ENCODE measurements at regions not wholly inside any gene's neighbourhood (a gene's known extent, or its start where the extent isn't known, plus 50 kb on each side); places are given as distances from the start of the nearest gene placed in this dataset.
A peak's percentile ranks its signal among the peaks of the same experiment; 100 is the strongest.

GRCh38 chrX:65610481-65610880 is 57.0 kb upstream of the MSN start:
- Mint-ChIP-seq H3K4me1 (ENCODE audit: low read depth) (peaks cover 46% of the 10 kb centered on the region), H3K27ac (no peak overlapping the region), H3K4me3 (no peak overlapping the region), H3K36me3 (ENCODE audit: low read depth) (no peaks in the 10 kb centered on the region), H3K27me3 (peaks cover 6% of the 10 kb centered on the region), H3K9me3 (no peaks in the 10 kb centered on the region)
- DNase-seq: no peak

DNA sequence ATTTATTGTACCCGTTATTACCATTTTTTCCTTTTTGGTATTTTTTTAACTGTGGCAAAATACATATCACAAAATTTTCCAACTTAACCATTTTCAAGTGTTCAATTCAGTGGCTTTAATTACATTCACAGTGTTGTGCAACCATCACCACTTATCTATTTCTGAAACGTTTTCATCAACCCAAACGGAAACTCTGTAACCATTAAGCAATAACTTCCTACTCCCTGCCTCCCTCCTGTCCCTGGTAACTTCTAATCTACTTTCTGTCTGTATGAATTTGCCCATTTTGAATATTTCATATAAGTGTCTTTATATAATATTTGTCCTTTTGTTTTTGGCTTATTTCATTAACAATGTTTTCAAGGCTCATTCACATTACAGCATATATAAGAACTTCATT is 57.4 kb upstream of the MSN start:
- no peaks in the 10 kb centered on the region for H3K9me3 Mint-ChIP-seq
- peak overlapping the region; percentile 44 for H3K27ac Mint-ChIP-seq
- no peaks in the 10 kb centered on the region for H3K36me3 Mint-ChIP-seq (ENCODE audit: low read depth)
- no peak for DNase-seq
- peaks cover 51% of the 10 kb centered on the region for H3K4me1 Mint-ChIP-seq (ENCODE audit: low read depth)
- peaks cover 9% of the 10 kb centered on the region for H3K27me3 Mint-ChIP-seq
- H3K4me3 Mint-ChIP-seq: no peak overlapping the region

GRCh38 chrX:65609237-65609636 is 58.2 kb upstream of the MSN start:
- Mint-ChIP-seq H3K27me3 (peaks cover 13% of the 10 kb centered on the region), H3K4me1 (ENCODE audit: low read depth) (peaks cover 52% of the 10 kb centered on the region), H3K27ac (no peak overlapping the region), H3K4me3 (no peak overlapping the region), H3K9me3 (no peaks in the 10 kb centered on the region), H3K36me3 (ENCODE audit: low read depth) (no peaks in the 10 kb centered on the region)
- no peak for DNase-seq

DNA sequence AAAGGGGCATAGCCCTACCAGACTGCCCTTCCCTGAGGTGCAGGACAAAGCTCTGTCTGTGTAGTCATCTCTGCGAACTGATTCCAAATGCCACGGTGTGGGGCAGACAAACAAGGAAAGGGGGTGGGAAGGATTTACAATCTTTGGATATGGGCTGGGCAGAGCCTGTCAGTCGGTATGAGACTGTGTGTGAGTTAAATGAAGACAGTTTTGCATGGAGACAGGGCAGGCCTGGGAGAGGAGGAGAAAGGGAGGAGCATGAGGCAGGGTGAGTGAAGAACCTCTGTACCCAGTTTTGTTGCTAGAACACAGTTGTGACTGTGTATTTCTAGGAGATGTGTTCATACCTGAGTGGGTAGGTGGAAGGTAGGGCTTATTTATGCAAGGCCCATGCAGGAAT is 59.4 kb upstream of the MSN start:
- H3K36me3 Mint-ChIP-seq (ENCODE audit: low read depth): no peaks in the 10 kb centered on the region
- no peak for DNase-seq
- H3K4me3 Mint-ChIP-seq: no peak overlapping the region
- peaks cover 54% of the 10 kb centered on the region for H3K4me1 Mint-ChIP-seq (ENCODE audit: low read depth)
- H3K9me3 Mint-ChIP-seq: no peaks in the 10 kb centered on the region
- peaks cover 13% of the 10 kb centered on the region for H3K27me3 Mint-ChIP-seq
- no peak overlapping the region for H3K27ac Mint-ChIP-seq

GRCh38 chrX:65607070-65607742 is 60.2 kb upstream of the MSN start:
- peaks cover 61% of the 10 kb centered on the region for H3K4me1 Mint-ChIP-seq (ENCODE audit: low read depth)
- H3K4me3 Mint-ChIP-seq: peak overlapping the region; percentile 42
- peaks cover 13% of the 10 kb centered on the region for H3K27me3 Mint-ChIP-seq
- no peaks in the 10 kb centered on the region for H3K36me3 Mint-ChIP-seq (ENCODE audit: low read depth)
- no peaks in the 10 kb centered on the region for H3K9me3 Mint-ChIP-seq
- peak overlapping the region; percentile 87 for H3K27ac Mint-ChIP-seq
- DNase-seq: no peak

GRCh38 chrX:65602221-65602560 is 65.3 kb upstream of the MSN start:
- peaks cover 74% of the 10 kb centered on the region for H3K4me1 Mint-ChIP-seq (ENCODE audit: low read depth)
- H3K4me3 Mint-ChIP-seq: no peak overlapping the region
- no peaks in the 10 kb centered on the region for H3K9me3 Mint-ChIP-seq
- no peaks in the 10 kb centered on the region for H3K36me3 Mint-ChIP-seq (ENCODE audit: low read depth)
- DNase-seq: no peak
- H3K27ac Mint-ChIP-seq: peak overlapping the region; percentile 93
- H3K27me3 Mint-ChIP-seq: peaks cover 9% of the 10 kb centered on the region

DNA sequence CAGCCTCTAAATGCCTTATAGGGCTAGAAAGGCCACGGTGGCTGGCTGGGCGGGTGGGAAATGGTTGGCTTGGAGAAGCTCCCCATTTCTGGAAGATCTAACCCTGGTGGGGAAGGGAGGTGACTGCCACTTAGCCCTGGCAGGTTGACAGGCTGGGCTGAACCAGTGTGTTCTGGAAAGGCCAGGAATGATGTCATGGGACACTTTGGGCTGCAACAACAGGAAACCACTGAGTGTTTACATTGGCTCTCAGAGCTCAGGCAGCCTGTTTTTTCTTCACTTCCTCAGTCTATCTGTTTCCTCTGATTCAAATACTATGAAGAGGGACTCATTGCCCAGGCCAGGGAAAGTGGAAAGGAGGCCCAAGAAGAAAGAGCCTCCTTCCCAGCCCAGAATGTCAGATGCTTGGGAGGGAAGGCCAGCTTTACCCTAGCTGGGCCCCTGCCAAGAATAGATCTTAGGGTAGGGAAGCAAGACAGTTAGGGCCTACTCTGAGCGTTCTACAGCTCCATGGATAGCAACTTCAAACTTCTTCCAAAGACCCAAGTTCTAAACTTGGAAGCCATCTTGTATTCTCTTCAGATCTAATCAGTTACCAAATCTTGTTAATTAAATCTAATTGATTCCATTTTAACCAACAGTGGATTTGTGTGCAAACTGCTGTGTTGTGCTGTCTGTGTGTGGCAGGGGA is 65.8 kb upstream of the MSN start:
- H3K4me3 Mint-ChIP-seq: no peak overlapping the region
- peaks cover 9% of the 10 kb centered on the region for H3K27me3 Mint-ChIP-seq
- no peaks in the 10 kb centered on the region for H3K9me3 Mint-ChIP-seq
- no peaks in the 10 kb centered on the region for H3K36me3 Mint-ChIP-seq (ENCODE audit: low read depth)
- H3K27ac Mint-ChIP-seq: peak overlapping the region; percentile 93
- peaks cover 73% of the 10 kb centered on the region for H3K4me1 Mint-ChIP-seq (ENCODE audit: low read depth)
- peak; percentile 54 for DNase-seq

DNA sequence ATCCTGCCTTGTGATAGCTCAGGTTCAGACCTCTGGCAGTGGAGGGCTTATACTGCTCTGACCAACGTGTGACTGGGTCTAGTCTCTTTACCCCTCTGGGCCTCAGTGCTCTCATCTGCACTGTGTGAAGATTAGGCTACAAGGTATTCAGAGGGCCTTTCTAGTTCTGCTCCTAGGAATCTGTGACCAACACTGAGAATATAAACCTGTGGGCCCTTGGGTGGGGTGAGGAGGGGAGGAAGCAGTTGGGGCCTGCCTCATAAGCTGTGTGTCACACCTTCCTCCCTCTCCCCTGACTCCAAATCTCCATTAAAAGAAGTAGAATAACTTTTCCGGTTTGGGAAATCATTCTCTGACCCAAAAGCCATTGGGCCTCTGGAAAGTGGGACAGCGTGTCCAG is 66.3 kb upstream of the MSN start:
- Mint-ChIP-seq H3K9me3 (no peaks in the 10 kb centered on the region), H3K36me3 (ENCODE audit: low read depth) (no peaks in the 10 kb centered on the region), H3K4me1 (ENCODE audit: low read depth) (peaks cover 75% of the 10 kb centered on the region), H3K4me3 (no peak overlapping the region), H3K27ac (peak overlapping the region; percentile 93), H3K27me3 (peaks cover 9% of the 10 kb centered on the region)
- no peak for DNase-seq

GRCh38 chrX:65600106-65600505 is 65.5 kb upstream of the LAS1L start:
- no peaks in the 10 kb centered on the region for H3K9me3 Mint-ChIP-seq
- H3K36me3 Mint-ChIP-seq (ENCODE audit: low read depth): no peaks in the 10 kb centered on the region
- H3K4me1 Mint-ChIP-seq (ENCODE audit: low read depth): peaks cover 79% of the 10 kb centered on the region
- H3K27me3 Mint-ChIP-seq: peaks cover 4% of the 10 kb centered on the region
- H3K4me3 Mint-ChIP-seq: no peak overlapping the region
- no peak for DNase-seq
- H3K27ac Mint-ChIP-seq: peak overlapping the region; percentile 31

DNA sequence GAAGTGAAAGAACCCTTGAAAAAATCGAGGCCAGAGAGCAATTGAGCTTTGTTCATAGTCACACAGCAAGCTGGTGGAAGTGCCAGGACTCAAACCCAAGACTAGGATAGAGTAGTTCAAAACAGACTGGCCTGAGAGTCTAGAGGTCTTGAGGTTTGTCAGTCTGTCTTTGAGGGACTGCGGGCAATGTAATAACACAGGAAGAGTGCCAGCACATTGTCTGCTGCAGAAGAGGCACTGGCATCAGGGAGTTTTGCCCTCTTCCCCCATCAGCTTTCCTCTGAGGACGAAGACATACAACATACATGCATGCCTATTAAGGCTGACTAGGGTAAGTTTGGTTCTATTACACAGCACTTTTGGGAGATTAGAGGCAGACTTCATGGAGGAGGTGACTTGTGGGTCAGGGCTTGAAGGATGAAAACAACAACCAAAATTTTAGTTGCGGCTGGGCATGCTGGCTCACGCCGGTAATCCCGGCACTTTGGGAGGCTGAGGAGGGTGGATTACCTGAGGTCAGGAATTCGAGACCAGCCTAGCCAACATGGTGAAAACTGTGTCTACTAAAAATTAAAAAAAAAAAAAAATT is 64.1 kb upstream of the LAS1L start:
- no peak for DNase-seq
- H3K9me3 Mint-ChIP-seq: no peaks in the 10 kb centered on the region
- peak overlapping the region; percentile 84 for H3K27ac Mint-ChIP-seq
- H3K36me3 Mint-ChIP-seq (ENCODE audit: low read depth): no peaks in the 10 kb centered on the region
- peak overlapping the region; percentile 70 for H3K4me3 Mint-ChIP-seq
- peaks cover 85% of the 10 kb centered on the region for H3K4me1 Mint-ChIP-seq (ENCODE audit: low read depth)
- H3K27me3 Mint-ChIP-seq: peaks cover 5% of the 10 kb centered on the region

DNA sequence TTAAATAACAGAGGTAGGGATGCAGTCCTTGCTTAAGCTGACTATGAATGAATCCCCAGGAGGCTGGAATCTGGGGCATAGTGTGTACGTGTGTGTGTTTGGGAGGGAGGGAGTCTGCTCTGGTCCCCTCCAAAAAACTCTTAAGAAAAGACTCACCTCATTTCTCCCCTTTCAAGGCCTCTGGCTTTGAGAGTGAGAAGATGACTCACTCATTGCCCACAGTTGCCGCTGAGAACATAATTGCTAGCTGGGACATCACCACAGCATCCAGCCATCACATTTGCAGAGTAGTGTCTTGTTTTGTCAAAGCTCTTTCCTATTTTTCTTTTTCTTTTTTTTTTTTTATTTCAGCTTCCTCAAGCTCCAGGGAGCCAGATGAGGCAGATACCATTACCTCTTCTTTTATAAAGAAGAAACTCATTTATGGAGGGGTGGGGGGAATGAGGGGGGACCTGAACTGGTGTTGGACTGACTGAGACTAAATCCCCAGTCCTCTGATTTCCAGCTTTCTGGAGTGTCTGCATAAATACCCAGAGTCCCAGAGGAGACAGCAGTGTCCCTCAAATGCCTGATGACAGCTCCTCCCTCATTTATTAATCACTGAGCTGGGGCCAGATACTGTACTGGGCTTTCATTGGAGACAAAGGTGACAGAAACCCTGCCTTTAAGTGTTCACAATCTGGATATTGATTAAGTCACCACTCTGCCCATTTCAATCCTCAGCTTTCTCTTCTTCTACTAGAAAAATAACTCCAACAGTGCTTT is 61.9 kb upstream of the LAS1L start:
- H3K4me1 Mint-ChIP-seq (ENCODE audit: low read depth): peaks cover 67% of the 10 kb centered on the region
- peaks cover 11% of the 10 kb centered on the region for H3K27me3 Mint-ChIP-seq
- no peaks in the 10 kb centered on the region for H3K9me3 Mint-ChIP-seq
- peak overlapping the region; percentile 97 for H3K27ac Mint-ChIP-seq
- H3K4me3 Mint-ChIP-seq: peak overlapping the region; percentile 68
- H3K36me3 Mint-ChIP-seq (ENCODE audit: low read depth): no peaks in the 10 kb centered on the region
- peak; percentile 56 for DNase-seq

DNA sequence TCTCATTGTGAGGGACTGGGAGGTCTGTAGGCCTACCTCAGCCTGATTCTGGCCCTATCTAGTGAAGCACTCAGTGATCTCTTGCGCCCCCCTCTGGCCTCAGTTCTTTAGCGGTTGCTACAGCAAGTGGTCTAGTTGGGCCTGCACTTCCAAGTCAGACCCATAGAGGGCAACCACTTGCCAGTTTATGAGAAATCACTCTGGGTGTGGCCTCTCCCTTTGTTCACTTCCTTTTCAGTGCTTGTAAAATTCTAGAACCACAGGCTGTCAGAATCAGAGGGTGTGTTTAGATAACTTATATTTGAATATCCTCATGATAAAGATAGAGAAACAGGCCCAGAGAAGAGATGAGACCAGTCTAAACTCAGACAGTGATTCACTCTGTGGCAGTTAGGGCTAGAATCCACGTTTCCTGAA is 60.9 kb upstream of the LAS1L start:
- peak; percentile 94 for DNase-seq
- Mint-ChIP-seq H3K4me3 (peak overlapping the region; percentile 68), H3K36me3 (ENCODE audit: low read depth) (no peaks in the 10 kb centered on the region), H3K4me1 (ENCODE audit: low read depth) (peaks cover 58% of the 10 kb centered on the region), H3K27ac (peak overlapping the region; percentile 97), H3K27me3 (peaks cover 21% of the 10 kb centered on the region), H3K9me3 (no peaks in the 10 kb centered on the region)

- Mint-ChIP-seq H3K36me3 (ENCODE audit: low read depth) (no peaks in the 10 kb centered on the region), H3K4me1 (ENCODE audit: low read depth) (peaks cover 23% of the 10 kb centered on the region), H3K27me3 (peaks cover 41% of the 10 kb centered on the region), H3K4me3 (no peak overlapping the region), H3K27ac (no peak overlapping the region), H3K9me3 (no peaks in the 10 kb centered on the region)
- DNase-seq: no peak
Measured at GRCh38 chrX:65591206-65591605, 56.6 kb upstream of the LAS1L start.

DNA sequence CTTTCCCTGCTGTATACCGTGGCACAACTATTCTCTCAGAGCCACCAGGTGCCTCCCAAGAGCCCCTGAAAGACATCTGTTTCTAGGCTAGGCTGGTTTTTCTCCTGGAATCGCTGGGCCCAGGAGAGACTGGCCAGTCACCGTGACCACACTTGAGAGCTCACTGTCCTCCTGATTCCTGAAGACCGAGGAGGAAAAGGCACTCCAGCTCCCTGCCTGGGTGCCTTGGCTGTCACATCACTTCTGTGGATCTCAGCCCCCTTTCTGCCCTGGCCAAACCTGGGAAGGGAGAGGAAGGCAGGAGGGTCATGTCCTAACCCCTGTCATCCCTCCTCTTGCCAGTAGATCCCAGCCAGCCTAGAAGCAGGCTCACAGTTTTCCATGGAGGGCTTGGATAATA is 54.7 kb upstream of the LAS1L start:
- DNase-seq: no peak
- peaks cover 7% of the 10 kb centered on the region for H3K4me1 Mint-ChIP-seq (ENCODE audit: low read depth)
- no peak overlapping the region for H3K4me3 Mint-ChIP-seq
- H3K9me3 Mint-ChIP-seq: no peaks in the 10 kb centered on the region
- H3K36me3 Mint-ChIP-seq (ENCODE audit: low read depth): no peaks in the 10 kb centered on the region
- no peak overlapping the region for H3K27ac Mint-ChIP-seq
- H3K27me3 Mint-ChIP-seq: peaks cover 42% of the 10 kb centered on the region

DNA sequence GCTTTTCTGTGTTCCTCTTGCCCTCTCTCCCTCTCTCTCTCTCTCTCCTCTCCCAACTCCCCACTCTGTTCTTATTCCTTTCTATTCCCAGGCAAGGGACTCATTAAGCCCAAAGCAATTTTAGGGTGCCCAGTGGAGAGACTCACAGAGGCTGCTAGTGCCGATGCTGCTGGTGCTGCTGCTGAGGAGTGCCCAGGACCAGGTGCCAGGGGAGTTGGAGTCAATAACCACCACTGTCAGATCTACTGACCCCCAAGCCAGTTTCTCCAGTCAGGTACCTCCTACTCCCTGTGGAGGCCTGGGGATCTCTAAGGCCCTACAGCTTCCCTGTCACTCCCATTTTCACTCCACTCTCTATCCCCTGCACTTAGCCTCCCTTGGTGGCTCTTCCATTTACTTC is 54.2 kb upstream of the LAS1L start:
- no peak overlapping the region for H3K27ac Mint-ChIP-seq
- peaks cover 39% of the 10 kb centered on the region for H3K27me3 Mint-ChIP-seq

More for the DNA sequence above, 54.2 kb upstream of the LAS1L start:
- no peak overlapping the region for H3K4me3 Mint-ChIP-seq
- DNase-seq: no peak
- peaks cover 2% of the 10 kb centered on the region for H3K4me1 Mint-ChIP-seq (ENCODE audit: low read depth)
- no peaks in the 10 kb centered on the region for H3K36me3 Mint-ChIP-seq (ENCODE audit: low read depth)
- H3K9me3 Mint-ChIP-seq: no peaks in the 10 kb centered on the region

Data from activated T-cell treated with anti-CD3 and anti-CD28 coated beads, Interleukin-2, amount 50 U/mL, for 24 hours (primary cell).